ENCODE measurements at regions not wholly inside any gene's neighbourhood (a gene's known extent, or its start where the extent isn't known, plus 50 kb on each side); places are given as distances from the start of the nearest gene placed in this dataset.

DNA sequence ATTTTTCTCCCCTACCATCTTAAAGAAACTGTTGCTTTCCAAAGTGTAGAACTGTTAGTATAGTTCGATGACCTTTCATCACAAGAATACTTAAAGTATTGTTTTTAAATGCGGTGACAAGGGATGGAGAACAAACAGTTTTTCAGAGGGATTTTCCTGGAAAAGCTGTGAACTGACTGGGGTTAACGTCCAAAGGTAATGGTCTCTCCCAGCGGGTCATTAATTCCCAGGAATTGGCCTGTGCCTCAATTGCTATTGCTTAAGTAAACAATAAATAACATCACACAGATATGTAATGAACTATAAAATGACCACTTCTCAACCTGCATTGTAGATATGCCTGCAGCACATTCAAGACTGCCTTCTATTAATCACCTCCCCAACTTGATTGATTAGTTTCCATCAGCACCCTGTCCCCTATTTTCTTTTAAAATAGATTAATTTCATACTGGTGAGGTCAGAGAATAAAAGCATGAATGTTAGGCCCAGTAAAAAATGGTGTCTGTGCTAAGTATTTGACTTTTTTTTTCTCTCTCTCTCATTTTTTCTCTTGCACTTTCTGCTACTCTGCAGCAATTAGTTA is 268.2 kb downstream of the SAMD5 start:
- ChIA-PET CTCF (no interaction called here), POLR2A (ENCODE audit: unreplicated experiment) (no interaction called here)
- Histone ChIP-seq H4K20me1 (ENCODE audit: low read length) (no peaks in the 10 kb centered on the region), H2AFZ (ENCODE audit: low read length) (no peak overlapping the region), H3K4me1 (ENCODE audit: insufficient read depth, low read length) (no peaks in the 10 kb centered on the region), H3K27ac (ENCODE audit: low read length) (no peak overlapping the region), H3K9me3 (ENCODE audit: low read length) (no peaks in the 10 kb centered on the region), H3K79me2 (ENCODE audit: low read length) (no peaks in the 10 kb centered on the region), H3K27me3 (ENCODE audit: low read length) (no peaks in the 10 kb centered on the region), H3K9ac (ENCODE audit: low read length) (no peak overlapping the region), H3K36me3 (ENCODE audit: low read depth, low read length) (no peaks in the 10 kb centered on the region), H3K4me2 (ENCODE audit: low read length) (no peak overlapping the region), H3K4me3 (ENCODE audit: low read length) (no peak overlapping the region), H3K9me2 (replicated peaks; ENCODE audit: low read length) (no peaks in the 10 kb centered on the region), H3F3A (ENCODE audit: low read length, unreplicated experiment) (no peaks in the 10 kb centered on the region)
- no TSS peak for BruUV-seq (replicated peaks)
- DNase-seq (no peak), ATAC-seq (no peak)
- TF ChIP-seq EZH2phosphoT487 (IDR thresholded peaks at IDR 0.05; ENCODE audit: borderline replicate concordance, low read length) = no peak
- TF ChIP-seq, protein P1, sequence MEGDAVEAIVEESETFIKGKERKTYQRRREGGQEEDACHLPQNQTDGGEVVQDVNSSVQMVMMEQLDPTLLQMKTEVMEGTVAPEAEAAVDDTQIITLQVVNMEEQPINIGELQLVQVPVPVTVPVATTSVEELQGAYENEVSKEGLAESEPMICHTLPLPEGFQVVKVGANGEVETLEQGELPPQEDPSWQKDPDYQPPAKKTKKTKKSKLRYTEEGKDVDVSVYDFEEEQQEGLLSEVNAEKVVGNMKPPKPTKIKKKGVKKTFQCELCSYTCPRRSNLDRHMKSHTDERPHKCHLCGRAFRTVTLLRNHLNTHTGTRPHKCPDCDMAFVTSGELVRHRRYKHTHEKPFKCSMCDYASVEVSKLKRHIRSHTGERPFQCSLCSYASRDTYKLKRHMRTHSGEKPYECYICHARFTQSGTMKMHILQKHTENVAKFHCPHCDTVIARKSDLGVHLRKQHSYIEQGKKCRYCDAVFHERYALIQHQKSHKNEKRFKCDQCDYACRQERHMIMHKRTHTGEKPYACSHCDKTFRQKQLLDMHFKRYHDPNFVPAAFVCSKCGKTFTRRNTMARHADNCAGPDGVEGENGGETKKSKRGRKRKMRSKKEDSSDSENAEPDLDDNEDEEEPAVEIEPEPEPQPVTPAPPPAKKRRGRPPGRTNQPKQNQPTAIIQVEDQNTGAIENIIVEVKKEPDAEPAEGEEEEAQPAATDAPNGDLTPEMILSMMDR (conservative IDR thresholded peaks at IDR 0.05; ENCODE audit: low read depth, low read length) = no peak
- no peak for TF ChIP-seq EZH2 (IDR thresholded peaks at IDR 0.05; ENCODE audit: low read length, unreplicated experiment)
- intact Hi-C loops (cut with micrococcal nuclease) = no loop called here

DNA sequence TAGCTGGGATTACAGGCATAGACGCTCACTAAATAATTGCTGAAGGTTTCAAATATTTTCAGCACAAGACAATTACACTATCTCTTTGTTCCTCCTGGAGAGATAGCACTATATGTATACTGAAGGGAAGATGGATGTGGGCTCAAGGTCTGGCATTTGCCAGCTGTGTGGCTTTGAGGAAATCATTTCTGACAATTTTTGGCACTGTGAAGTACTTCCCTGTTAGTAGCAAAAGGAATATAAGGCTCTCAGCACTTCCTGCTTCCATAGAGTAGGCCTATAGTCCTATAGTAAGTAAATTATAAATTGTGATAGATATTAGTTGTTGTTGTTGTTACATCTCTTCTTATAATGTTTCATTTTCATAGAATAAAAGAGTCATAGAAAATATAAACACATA is 271.1 kb downstream of the SAMD5 start:
- Histone ChIP-seq H3K9me2 (replicated peaks; ENCODE audit: low read length) (no peaks in the 10 kb centered on the region), H3K4me3 (ENCODE audit: low read length) (no peak overlapping the region), H3F3A (ENCODE audit: low read length, unreplicated experiment) (no peaks in the 10 kb centered on the region), H3K27me3 (ENCODE audit: low read length) (no peaks in the 10 kb centered on the region), H3K9me3 (ENCODE audit: low read length) (no peaks in the 10 kb centered on the region), H3K9ac (ENCODE audit: low read length) (no peak overlapping the region), H3K36me3 (ENCODE audit: low read depth, low read length) (no peaks in the 10 kb centered on the region), H4K20me1 (ENCODE audit: low read length) (no peaks in the 10 kb centered on the region), H3K27ac (ENCODE audit: low read length) (no peak overlapping the region), H3K79me2 (ENCODE audit: low read length) (no peaks in the 10 kb centered on the region), H3K4me2 (ENCODE audit: low read length) (no peak overlapping the region), H3K4me1 (ENCODE audit: insufficient read depth, low read length) (no peaks in the 10 kb centered on the region), H2AFZ (ENCODE audit: low read length) (no peak overlapping the region)
- ChIA-PET CTCF (no interaction called here), POLR2A (ENCODE audit: unreplicated experiment) (no interaction called here)
- no peak for ATAC-seq
- no peak for DNase-seq
- no peak for TF ChIP-seq EZH2phosphoT487 (IDR thresholded peaks at IDR 0.05; ENCODE audit: borderline replicate concordance, low read length)
- TF ChIP-seq, protein P1 (conservative IDR thresholded peaks at IDR 0.05; ENCODE audit: low read depth, low read length) = no peak
- no peak for TF ChIP-seq EZH2 (IDR thresholded peaks at IDR 0.05; ENCODE audit: low read length, unreplicated experiment)
- intact Hi-C loops (cut with micrococcal nuclease) = loop anchor here (10.0 kb wide), 1 partner anchor 275 kb away; the partner anchor contains the start of gene SAMD5
- no TSS peak for BruUV-seq (replicated peaks)

DNA sequence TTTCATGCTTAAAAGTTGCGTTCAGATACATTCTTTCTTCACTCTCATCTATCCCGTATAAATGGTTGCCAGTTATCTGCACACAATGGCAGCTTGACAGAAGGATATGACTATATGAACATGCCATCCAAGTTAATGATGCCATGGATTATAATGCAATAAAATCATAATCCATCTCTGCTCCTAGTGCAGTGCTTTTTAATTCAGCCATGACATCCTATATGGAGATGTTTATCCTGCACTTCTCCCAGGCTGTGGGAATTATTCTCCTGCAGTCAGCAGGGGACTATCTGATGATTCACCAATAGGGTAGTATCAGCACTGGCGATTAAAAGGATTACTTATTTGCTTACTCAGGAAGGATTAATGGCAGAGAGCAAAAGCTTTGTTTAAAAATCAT is 273.8 kb downstream of the SAMD5 start:
- Histone ChIP-seq H3K9ac (ENCODE audit: low read length) (no peak overlapping the region), H3K9me3 (ENCODE audit: low read length) (no peaks in the 10 kb centered on the region), H3K4me3 (ENCODE audit: low read length) (no peak overlapping the region), H3K9me2 (replicated peaks; ENCODE audit: low read length) (no peaks in the 10 kb centered on the region), H3K4me1 (ENCODE audit: insufficient read depth, low read length) (no peaks in the 10 kb centered on the region), H3K27me3 (ENCODE audit: low read length) (no peaks in the 10 kb centered on the region), H3K4me2 (ENCODE audit: low read length) (no peak overlapping the region), H3K27ac (ENCODE audit: low read length) (no peak overlapping the region), H3F3A (ENCODE audit: low read length, unreplicated experiment) (no peaks in the 10 kb centered on the region), H2AFZ (ENCODE audit: low read length) (0 out of 2 replicates have a peak overlapping the region, but pooled peaks have one; percentile 19), H3K79me2 (ENCODE audit: low read length) (no peaks in the 10 kb centered on the region), H3K36me3 (ENCODE audit: low read depth, low read length) (no peaks in the 10 kb centered on the region), H4K20me1 (ENCODE audit: low read length) (no peaks in the 10 kb centered on the region)
- ChIA-PET CTCF (interaction anchor here (0.6 kb wide), 1 partner anchor 276 kb away, joined by 6 read pairs; no protein-coding TSS in a partner anchor), POLR2A (ENCODE audit: unreplicated experiment) (no interaction called here)
- ATAC-seq (peak; percentile 67), DNase-seq (peak; percentile 39)
- TF ChIP-seq, protein P1 (conservative IDR thresholded peaks at IDR 0.05; ENCODE audit: low read depth, low read length) = no peak
- TF ChIP-seq EZH2phosphoT487 (IDR thresholded peaks at IDR 0.05; ENCODE audit: borderline replicate concordance, low read length) (no peak), EZH2 (IDR thresholded peaks at IDR 0.05; ENCODE audit: low read length, unreplicated experiment) (no peak)
- BruUV-seq (replicated peaks) = no TSS peak
- intact Hi-C loops (cut with micrococcal nuclease) = loop anchor here (10.0 kb wide), 1 partner anchor 278 kb away; the partner anchor contains the start of gene SAMD5

Measured in PC-3 (cell line).